Stomach (tissue), 8 donors: ENCODE measurements at regions not wholly inside any gene's neighbourhood (a gene's known extent, or its start where the extent isn't known, plus 50 kb on each side); places are given as distances from the start of the nearest gene placed in this dataset.
"Not testable (repeated sequence)": the region's sequence is repeated elsewhere in the genome, so short reads cannot be mapped to it uniquely, and the experiment has no call there.

ENCODE experiments used
- DNase-seq, 2 donors: peaks; one replicate each; pipeline versions ENCODE4 v3.0.0 to v3.0.0-alpha.2; 2013 to 2019
- H3K27ac ChIP-seq, 5 donors: fragments of 200-600 bp in 4 of 5; sonication (generic) in 4 of 5; one replicate each; pipeline ENCODE4 v1.5.1; 2013 to 2019; ENCODE audit warnings: mild to moderate bottlenecking in 1 of 5, moderate library complexity in 1 of 5
- H3K27me3 ChIP-seq, 3 donors: fragments of 200-600 bp; sonication (generic); one replicate each; pipeline ENCODE4 v1.5.1; 2017 to 2019; ENCODE audit warnings: mixed run types in 1 of 3
- H3K36me3 ChIP-seq, 4 donors: fragments of 200-600 bp; sonication (generic); 1 replicate in 3 of 4; 2 replicates in 1 of 4; pipeline ENCODE4 v1.5.1; 2016 to 2019
- H3K4me1 ChIP-seq, 4 donors: fragments of 200-600 bp; sonication (generic); one replicate each; pipeline ENCODE4 v1.5.1; 2016 to 2019
- H3K4me3 ChIP-seq, 4 donors: fragments of 200-600 bp; sonication (generic) in 3 of 4; one replicate each; pipeline ENCODE4 v1.5.1; 2016 to 2019; ENCODE audit warnings: mild to moderate bottlenecking in 1 of 4
- H3K9me3 ChIP-seq, 4 donors: fragments of 200-600 bp; sonication (generic); one replicate each; pipeline ENCODE4 v1.5.1; 2016 to 2019
- WGBS, 5 donors: extraction: QIAGEN DNeasy Blood & Tissue Kit in 3 of 5; methylation state at CpG; one replicate each; pipeline versions ENCODE4 v1.1.5 to v1.1.7; 2013 to 2018; 5-methylcytosine and 5-hydroxymethylcytosine counted together
- intact Hi-C: fragments of 100-400 bp; cut with DNase I; formaldehyde crosslinking; loops from one replicate; pipeline ENCODE4 v1.15.1; 2023; ENCODE audit warnings: low total_unique reads
- donor health status: healthy with polysubstance abuse.
- donor health status: Bipolar disorder and iron deficiency.
- donor health status: healthy.

DNA sequence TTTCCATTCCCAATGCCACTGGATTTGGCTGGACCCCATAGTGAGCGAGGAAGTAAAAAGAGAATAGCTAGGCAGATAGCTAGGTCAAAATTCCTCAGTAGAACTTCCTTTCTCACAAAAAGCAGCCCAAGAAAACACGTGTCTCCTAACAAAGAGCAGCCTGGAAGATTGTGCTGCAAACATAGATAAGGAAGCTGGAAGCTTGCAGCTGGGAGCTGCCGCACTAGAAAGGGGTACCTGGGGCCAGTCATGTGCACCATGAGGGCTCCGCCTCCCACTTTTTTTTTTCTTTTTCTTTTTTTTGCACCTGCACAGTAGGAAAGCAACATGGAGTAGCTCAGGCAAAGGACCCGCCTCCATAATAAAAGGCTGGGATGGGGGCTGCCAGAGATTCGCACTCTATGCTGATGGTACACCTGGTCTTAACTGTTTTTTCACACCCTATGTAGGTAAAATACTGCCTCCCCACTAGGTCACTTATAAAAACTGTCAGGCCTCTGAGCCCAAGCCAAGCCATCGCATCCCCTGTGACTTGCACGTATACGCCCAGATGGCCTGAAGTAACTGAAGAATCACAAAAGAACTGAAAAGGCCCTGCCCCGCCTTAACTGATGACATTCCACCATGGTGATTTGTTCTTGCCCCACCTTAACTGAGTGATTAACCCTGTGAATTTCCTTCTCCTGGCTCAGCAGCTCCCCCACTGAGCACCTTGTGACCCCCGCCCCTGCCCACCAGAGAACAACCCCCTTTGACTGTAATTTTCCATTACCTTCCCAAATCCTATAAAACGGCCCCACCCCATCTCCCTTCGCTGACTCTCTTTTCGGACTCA lies 521.6 kb downstream of the IRS2 start:
- H3K27me3 ChIP-seq, H3K4me3 ChIP-seq, H3K4me1 ChIP-seq, H3K27ac ChIP-seq, H3K36me3 ChIP-seq, H3K9me3 ChIP-seq, intact Hi-C loops: not testable (repeated sequence)
- 54 to 67% (median 57%) methylated on average over 12 to 14 of the region's 14 CpGs for WGBS, 5 donors
- peak in 1 of 2 donors; percentile 28 for DNase-seq

DNA sequence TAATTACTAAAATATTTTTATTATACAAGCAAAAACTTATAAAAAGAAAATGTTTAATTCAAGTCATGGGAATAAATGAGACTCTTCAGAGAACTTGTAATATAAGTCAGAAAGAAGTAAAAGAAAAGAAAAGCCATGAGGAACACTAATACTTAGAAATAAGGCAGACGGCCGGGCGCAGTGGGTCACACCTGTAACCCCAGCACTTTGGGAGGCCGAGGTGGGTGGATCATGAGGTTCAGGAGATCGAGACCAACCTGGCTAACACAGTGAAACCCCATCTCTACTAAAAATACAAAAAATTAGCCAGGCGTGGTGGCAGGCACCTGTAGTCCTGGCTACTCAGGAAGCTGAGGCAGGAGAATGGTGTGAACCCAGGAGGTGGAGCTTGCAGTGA lies 528.6 kb downstream of the IRS2 start:
- H3K36me3 ChIP-seq, H3K27ac ChIP-seq, H3K27me3 ChIP-seq, intact Hi-C loops, DNase-seq, H3K9me3 ChIP-seq, H3K4me1 ChIP-seq, H3K4me3 ChIP-seq: not testable (repeated sequence)
- WGBS, 5 donors, result 87 to 94% (median 88%) methylated on average over 6 of the region's 6 CpGs
